ENCODE measurements at regions not wholly inside any gene's neighbourhood (a gene's known extent, or its start where the extent isn't known, plus 50 kb on each side); places are given as distances from the start of the nearest gene placed in this dataset.

DNA sequence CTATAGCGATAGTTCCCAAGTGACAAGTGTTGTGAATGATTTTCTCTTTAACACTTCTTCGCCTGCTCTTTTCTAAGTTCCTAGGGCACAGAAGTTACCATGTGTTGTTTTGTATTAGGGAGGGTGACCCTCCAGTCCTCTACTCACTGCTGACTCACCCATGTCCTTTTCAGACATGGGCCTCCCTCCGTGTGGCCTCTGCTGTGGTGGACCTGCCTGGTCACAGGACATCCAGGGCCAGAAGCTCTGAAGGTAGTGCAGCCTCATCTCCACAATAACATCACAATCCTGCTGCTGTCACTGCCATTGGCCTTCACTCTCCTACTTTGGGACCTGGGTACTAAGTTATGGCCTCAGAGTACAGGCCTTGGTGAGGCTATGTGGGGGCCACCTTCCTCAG, 87.1 kb upstream of the TNFAIP3 start:
- ATAC-seq, result no peak
- TF ChIP-seq ZNF565 (CRISPR knock-in tag; conservative IDR thresholded peaks at IDR 0.05; ENCODE audit: low read depth), result no peak
- TF ChIP-seq ZNF70 (CRISPR knock-in tag; IDR thresholded peaks at IDR 0.05), result no peak
- TF ChIP-seq, protein P1, sequence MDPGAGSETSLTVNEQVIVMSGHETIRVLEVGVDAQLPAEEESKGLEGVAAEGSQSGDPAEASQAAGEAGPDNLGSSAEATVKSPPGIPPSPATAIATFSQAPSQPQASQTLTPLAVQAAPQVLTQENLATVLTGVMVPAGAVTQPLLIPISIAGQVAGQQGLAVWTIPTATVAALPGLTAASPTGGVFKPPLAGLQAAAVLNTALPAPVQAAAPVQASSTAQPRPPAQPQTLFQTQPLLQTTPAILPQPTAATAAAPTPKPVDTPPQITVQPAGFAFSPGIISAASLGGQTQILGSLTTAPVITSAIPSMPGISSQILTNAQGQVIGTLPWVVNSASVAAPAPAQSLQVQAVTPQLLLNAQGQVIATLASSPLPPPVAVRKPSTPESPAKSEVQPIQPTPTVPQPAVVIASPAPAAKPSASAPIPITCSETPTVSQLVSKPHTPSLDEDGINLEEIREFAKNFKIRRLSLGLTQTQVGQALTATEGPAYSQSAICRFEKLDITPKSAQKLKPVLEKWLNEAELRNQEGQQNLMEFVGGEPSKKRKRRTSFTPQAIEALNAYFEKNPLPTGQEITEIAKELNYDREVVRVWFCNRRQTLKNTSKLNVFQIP (CRISPR knock-in tag; IDR thresholded peaks at IDR 0.05; ENCODE audit: borderline replicate concordance, low read depth), result no peak
- TF ChIP-seq OSR1 (CRISPR knock-in tag; IDR thresholded peaks at IDR 0.05), result no peak

DNA sequence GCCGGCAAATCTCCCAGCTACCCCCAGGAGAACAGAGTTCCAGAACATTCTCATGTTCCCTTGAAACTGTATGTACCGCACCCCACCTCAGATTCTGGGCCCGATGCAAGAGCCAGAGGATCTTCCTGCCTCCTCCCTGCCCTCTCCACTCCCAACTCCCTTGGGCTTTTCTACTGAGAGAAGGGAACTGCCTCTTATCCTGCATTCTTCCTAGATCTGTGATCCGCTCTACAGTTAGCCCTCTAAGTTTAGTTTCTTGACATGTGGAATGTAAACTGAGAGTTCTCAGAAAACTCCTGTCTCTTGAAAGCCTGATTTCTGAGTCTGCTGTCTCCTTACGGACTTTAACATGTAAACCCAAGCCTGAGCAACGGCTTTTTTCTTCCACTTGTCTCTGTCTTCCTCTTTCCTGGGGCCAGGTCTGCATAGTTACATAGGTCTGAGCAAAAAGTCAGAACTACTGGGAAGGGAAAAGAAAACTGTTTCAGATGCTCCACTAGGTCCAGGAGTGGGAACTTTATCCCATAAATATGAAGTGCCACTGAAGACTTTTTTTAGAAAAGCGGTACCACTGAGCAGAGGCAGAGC, 86.5 kb upstream of the TNFAIP3 start:
- TF ChIP-seq CSDC2 (CRISPR knock-in tag; IDR thresholded peaks at IDR 0.05) (no peak), PPARA (CRISPR knock-in tag; IDR thresholded peaks at IDR 0.05; ENCODE audit: borderline replicate concordance) (no peak), ZFP3 (CRISPR knock-in tag; IDR thresholded peaks at IDR 0.05) (no peak), ESRRG (CRISPR knock-in tag; IDR thresholded peaks at IDR 0.05) (no peak), ZFP30 (CRISPR knock-in tag; IDR thresholded peaks at IDR 0.05) (no peak), TCF4 (CRISPR knock-in tag; IDR thresholded peaks at IDR 0.05; ENCODE audit: borderline replicate concordance) (no peak), ZNF70 (CRISPR knock-in tag; IDR thresholded peaks at IDR 0.05) (no peak), ARNTL (CRISPR knock-in tag; IDR thresholded peaks at IDR 0.05; ENCODE audit: borderline replicate concordance, low read depth) (no peak), OSR1 (CRISPR knock-in tag; IDR thresholded peaks at IDR 0.05) (no peak), ZC3H10 (CRISPR knock-in tag; IDR thresholded peaks at IDR 0.05) (no peak), ZNF565 (CRISPR knock-in tag; conservative IDR thresholded peaks at IDR 0.05; ENCODE audit: low read depth) (no peak), RARB (CRISPR knock-in tag; IDR thresholded peaks at IDR 0.05) (no peak), SNAI2 (CRISPR knock-in tag; IDR thresholded peaks at IDR 0.05) (no peak), TOX (CRISPR knock-in tag; IDR thresholded peaks at IDR 0.05; ENCODE audit: borderline replicate concordance) (no peak), GLIS3 (CRISPR knock-in tag; IDR thresholded peaks at IDR 0.05) (no peak)
- TF ChIP-seq, protein P2, sequence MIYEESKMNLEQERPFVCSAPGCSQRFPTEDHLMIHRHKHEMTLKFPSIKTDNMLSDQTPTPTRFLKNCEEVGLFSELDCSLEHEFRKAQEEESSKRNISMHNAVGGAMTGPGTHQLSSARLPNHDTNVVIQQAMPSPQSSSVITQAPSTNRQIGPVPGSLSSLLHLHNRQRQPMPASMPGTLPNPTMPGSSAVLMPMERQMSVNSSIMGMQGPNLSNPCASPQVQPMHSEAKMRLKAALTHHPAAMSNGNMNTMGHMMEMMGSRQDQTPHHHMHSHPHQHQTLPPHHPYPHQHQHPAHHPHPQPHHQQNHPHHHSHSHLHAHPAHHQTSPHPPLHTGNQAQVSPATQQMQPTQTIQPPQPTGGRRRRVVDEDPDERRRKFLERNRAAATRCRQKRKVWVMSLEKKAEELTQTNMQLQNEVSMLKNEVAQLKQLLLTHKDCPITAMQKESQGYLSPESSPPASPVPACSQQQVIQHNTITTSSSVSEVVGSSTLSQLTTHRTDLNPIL (CRISPR knock-in tag; IDR thresholded peaks at IDR 0.05; ENCODE audit: low read depth), result no peak
- TF ChIP-seq, protein P3, sequence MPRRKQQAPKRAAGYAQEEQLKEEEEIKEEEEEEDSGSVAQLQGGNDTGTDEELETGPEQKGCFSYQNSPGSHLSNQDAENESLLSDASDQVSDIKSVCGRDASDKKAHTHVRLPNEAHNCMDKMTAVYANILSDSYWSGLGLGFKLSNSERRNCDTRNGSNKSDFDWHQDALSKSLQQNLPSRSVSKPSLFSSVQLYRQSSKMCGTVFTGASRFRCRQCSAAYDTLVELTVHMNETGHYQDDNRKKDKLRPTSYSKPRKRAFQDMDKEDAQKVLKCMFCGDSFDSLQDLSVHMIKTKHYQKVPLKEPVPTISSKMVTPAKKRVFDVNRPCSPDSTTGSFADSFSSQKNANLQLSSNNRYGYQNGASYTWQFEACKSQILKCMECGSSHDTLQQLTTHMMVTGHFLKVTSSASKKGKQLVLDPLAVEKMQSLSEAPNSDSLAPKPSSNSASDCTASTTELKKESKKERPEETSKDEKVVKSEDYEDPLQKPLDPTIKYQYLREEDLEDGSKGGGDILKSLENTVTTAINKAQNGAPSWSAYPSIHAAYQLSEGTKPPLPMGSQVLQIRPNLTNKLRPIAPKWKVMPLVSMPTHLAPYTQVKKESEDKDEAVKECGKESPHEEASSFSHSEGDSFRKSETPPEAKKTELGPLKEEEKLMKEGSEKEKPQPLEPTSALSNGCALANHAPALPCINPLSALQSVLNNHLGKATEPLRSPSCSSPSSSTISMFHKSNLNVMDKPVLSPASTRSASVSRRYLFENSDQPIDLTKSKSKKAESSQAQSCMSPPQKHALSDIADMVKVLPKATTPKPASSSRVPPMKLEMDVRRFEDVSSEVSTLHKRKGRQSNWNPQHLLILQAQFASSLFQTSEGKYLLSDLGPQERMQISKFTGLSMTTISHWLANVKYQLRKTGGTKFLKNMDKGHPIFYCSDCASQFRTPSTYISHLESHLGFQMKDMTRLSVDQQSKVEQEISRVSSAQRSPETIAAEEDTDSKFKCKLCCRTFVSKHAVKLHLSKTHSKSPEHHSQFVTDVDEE (CRISPR knock-in tag; IDR thresholded peaks at IDR 0.05), result no peak
- TF ChIP-seq, protein P1 (CRISPR knock-in tag; IDR thresholded peaks at IDR 0.05; ENCODE audit: borderline replicate concordance, low read depth), result no peak
- TF ChIP-seq, protein P4, sequence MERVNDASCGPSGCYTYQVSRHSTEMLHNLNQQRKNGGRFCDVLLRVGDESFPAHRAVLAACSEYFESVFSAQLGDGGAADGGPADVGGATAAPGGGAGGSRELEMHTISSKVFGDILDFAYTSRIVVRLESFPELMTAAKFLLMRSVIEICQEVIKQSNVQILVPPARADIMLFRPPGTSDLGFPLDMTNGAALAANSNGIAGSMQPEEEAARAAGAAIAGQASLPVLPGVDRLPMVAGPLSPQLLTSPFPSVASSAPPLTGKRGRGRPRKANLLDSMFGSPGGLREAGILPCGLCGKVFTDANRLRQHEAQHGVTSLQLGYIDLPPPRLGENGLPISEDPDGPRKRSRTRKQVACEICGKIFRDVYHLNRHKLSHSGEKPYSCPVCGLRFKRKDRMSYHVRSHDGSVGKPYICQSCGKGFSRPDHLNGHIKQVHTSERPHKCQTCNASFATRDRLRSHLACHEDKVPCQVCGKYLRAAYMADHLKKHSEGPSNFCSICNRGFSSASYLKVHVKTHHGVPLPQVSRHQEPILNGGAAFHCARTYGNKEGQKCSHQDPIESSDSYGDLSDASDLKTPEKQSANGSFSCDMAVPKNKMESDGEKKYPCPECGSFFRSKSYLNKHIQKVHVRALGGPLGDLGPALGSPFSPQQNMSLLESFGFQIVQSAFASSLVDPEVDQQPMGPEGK (CRISPR knock-in tag; IDR thresholded peaks at IDR 0.05; ENCODE audit: borderline replicate concordance), result no peak
- TF ChIP-seq, protein P5, sequence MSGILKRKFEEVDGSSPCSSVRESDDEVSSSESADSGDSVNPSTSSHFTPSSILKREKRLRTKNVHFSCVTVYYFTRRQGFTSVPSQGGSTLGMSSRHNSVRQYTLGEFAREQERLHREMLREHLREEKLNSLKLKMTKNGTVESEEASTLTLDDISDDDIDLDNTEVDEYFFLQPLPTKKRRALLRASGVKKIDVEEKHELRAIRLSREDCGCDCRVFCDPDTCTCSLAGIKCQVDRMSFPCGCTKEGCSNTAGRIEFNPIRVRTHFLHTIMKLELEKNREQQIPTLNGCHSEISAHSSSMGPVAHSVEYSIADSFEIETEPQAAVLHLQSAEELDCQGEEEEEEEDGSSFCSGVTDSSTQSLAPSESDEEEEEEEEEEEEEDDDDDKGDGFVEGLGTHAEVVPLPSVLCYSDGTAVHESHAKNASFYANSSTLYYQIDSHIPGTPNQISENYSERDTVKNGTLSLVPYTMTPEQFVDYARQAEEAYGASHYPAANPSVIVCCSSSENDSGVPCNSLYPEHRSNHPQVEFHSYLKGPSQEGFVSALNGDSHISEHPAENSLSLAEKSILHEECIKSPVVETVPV (CRISPR knock-in tag; IDR thresholded peaks at IDR 0.05), result no peak
- ATAC-seq, result no peak
